GM10266 (cell line): ENCODE measurements at regions not wholly inside any gene's neighbourhood (a gene's known extent, or its start where the extent isn't known, plus 50 kb on each side); places are given as distances from the start of the nearest gene placed in this dataset.
"Not testable (repeated sequence)": the region's sequence is repeated elsewhere in the genome, so short reads cannot be mapped to it uniquely, and the experiment has no call there.

Experiments used
- DNase-seq: peaks from one replicate; pipeline ENCODE4 v3.0.0; 2012; ENCODE audit errors: extremely low spot score
- TF ChIP-seq, protein P1 (sequence below): IDR thresholded peaks from 2 replicates; pipeline ENCODE4 v1.5.1; 2012; ENCODE audit warnings: mild to moderate bottlenecking, low read depth; ENCODE audit not compliant: control insufficient read depth, insufficient read depth; ENCODE audit errors: missing control alignments

DNA sequence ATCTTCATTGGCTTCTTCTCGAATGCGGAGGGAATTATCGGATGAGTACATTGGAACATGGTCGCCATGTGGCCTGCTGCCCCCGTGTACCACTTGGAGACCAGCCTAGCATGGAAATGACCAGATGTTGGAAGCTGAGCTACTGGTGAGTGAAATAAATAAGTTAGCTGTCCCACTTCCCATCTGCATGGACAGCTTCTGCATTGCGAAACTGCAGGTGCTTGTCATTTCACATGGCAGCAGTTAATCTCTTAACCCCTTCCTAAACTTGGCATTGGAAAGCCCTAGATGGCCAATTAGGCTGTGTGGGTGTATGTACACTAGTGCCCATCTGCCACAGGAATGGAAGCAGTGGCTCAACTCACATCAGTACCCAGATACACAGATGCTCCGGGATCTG, 246.6 kb upstream of the IL12B start:
- TF ChIP-seq, protein P1, sequence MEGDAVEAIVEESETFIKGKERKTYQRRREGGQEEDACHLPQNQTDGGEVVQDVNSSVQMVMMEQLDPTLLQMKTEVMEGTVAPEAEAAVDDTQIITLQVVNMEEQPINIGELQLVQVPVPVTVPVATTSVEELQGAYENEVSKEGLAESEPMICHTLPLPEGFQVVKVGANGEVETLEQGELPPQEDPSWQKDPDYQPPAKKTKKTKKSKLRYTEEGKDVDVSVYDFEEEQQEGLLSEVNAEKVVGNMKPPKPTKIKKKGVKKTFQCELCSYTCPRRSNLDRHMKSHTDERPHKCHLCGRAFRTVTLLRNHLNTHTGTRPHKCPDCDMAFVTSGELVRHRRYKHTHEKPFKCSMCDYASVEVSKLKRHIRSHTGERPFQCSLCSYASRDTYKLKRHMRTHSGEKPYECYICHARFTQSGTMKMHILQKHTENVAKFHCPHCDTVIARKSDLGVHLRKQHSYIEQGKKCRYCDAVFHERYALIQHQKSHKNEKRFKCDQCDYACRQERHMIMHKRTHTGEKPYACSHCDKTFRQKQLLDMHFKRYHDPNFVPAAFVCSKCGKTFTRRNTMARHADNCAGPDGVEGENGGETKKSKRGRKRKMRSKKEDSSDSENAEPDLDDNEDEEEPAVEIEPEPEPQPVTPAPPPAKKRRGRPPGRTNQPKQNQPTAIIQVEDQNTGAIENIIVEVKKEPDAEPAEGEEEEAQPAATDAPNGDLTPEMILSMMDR, result no peak
- no peak for DNase-seq

DNA sequence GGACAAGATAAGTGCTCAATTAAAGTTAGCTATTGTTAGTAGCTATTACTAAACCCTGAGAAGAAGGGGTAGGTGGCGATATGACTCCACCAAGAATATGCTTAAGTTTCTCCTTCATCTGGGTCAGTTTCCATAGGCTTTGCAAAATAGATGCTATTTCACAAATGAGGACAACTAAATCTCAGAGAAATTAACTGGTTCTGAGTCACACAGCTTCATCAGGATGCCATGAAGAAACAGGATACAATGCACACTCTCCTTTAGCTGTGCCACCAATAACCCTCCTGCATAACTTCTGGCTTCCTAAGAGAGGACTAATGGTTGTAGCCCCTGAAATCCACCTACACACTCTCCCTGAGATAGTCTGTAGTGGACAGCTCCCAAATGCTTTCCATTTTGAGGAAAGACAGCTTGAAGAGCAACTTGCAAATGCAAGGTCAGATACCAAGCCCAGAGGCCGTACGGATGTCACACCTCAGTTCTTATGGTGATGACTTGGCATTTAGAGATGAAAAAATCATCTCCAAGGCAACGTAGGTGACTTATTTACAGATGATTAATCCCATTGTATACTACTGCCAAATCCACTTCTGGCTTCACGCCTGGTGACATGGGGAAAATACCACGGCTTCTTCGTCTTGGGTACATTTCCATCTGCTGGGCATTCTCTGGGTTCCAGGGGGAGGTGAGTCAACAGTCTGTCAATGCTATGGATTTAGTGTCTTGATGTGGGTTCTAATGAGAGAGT, 251.4 kb upstream of the IL12B start:
- DNase-seq, result no peak

DNA sequence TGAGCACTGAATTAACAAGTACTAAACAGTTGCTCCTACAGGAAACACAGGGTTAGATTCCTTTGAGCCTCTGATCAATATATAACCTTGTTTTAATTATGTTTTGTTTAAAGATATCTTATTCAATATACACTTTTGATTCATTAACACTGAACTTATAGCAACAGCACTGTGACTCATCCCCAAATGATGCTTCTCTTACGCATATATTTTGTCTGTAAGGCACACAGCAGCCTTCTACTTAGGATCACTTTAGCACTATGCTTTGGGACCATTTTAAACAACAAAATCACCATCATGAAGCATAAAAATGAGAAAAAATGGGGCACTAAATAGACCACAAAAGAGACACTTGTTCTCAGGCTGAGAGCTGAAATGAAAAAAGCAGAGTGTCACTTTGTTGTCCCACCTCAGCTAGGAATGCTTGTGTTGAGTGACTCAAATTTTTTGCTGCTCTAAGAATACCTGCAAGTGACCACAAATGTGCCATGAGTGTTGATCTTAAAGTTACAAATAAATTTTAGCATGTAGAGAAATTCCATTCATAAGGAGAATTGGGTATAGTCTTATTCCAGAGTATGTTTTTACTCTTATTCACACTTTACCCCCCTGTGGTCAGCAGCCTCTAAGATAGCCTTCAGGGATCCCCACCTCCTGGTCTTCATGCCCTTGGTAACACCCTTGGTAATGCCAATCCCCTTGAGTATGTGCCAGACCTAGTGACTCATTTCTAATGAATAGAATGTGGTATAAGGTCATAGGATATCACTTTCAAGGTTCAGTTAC, 252.7 kb upstream of the IL12B start:
- TF ChIP-seq, protein P1, result no peak
- no peak for DNase-seq

More for the DNA sequence above, 251.4 kb upstream of the IL12B start:
- TF ChIP-seq, protein P1, result no peak

DNA sequence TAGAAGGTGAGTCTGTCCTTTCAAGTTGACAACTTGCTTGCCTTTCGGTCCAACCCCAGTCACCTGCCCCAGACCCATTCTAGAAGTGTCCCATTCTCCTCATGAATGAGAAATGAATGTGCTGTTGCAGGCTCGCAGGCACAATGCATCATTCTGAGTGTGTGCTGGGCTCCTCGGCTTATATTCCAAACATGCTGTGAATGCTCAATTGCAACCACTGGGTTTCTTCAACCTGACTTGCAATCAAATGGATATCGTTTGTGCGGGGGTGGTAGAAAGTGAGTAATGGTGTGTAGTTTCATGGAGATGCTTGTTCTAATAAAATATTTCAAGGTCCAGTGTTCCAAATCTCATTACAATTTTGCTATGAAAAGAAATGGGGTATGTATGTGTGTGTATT, 256.6 kb upstream of the IL12B start:
- DNase-seq, result no peak
- TF ChIP-seq, protein P1, result no peak

DNA sequence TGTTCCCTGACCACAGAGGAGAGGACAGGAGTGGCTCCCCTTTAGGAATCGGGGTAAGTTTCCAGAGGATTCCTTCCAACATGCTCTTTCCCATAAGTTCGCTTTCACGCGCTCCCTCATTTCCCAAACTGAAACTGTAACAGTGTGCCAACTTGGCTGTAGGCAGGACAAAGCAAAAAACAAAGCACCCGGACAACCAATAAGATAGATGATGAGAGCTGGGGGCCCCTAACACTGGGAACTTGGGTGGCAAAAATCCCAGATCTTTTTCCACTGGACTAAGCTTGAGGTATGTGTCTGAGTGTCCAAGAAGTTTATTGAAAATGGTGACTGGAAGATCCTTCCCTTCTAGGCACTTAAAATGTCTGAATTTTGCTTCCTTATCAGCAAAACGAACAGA, 258.7 kb upstream of the IL12B start:
- TF ChIP-seq, protein P1, result no peak
- DNase-seq, result no peak

DNA sequence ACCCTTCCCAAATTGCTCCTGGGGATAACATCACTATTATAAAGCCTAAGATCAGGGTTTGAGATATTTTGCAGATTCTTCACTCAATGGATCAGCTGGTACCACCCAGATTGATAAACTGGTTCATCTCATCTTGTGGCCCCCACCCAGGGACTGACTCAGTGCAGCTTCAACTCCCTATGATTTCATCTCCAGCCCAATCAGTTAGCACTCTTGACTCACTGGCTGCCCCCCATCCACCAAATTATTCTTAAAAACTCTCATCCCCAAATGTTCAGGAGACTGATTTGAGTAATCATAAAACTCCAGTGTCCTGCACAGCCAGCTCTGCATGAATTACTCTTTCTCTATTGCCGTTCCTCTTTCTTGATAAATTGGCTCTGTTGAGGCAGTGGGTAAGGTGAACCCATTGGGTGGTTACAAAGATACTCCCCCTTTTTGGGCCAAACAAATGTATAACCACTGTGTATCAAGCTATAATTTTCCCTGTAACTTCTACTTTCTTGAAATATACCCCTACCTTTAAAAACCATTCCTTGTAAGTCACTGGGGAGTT, 263.3 kb upstream of the IL12B start:
- no peak for DNase-seq
- TF ChIP-seq, protein P1, result no peak

DNA sequence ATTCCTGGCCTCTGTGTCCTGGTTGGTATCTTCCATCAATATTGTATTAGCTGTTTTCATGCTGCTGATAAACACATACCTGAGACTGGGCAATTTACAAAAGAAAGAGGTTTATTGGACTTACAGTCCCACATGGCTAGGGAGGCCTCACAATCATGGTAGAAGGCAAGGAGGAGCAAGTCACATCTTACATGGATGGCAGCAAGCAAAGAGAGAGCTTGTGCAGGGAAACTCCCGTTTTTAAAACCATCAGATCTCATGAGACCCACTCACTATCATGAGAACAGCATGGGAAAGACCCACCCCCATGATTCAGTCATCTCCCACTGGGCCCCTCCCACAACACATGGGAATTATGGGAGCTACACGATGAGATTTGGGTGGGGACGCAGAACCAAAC, 265.3 kb upstream of the IL12B start:
- DNase-seq, result not testable (repeated sequence)
